NCI-H146 treated with DMSO at 0.1 percent for 48 hours (cell line): ENCODE measurements at regions not wholly inside any gene's neighbourhood (a gene's known extent, or its start where the extent isn't known, plus 50 kb on each side); places are given as distances from the start of the nearest gene placed in this dataset.
A peak's percentile ranks its signal among the peaks of the same experiment; 100 is the strongest.
"Not testable (repeated sequence)": the region's sequence is repeated elsewhere in the genome, so short reads cannot be mapped to it uniquely, and the experiment has no call there.

ENCODE experiments used
- DNase-seq: peaks from one replicate; lab custom pipeline; 2025; ENCODE audit not compliant: unreplicated experiment; lab: John Stamatoyannopoulos, UW

DNA sequence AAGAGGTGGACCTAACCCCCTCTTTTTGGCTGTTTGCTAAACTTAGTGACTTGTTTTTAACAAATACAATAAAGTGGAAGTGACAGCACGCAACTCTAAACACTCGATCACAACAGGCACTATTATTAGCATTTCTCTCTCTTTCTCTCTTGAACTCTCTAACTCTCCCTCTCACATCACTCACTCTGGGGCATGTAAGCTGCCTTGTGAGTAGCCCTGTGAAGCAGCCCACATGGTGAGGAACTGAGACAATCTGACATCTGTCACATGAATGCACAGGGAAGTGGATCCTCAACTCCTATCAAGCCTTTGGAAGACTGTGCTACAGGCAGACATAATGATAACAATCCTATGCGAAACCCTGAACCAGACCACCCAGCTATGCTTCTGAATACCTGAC is 609.0 kb upstream of the CNTN5 start:
- no peak for DNase-seq

- no peak for DNase-seq
Observed at GRCh38 chr11:98417256-98417755, 603.4 kb upstream of the CNTN5 start.

GRCh38 chr11:98423933-98424332 is 596.8 kb upstream of the CNTN5 start:
- no peak for DNase-seq

DNA sequence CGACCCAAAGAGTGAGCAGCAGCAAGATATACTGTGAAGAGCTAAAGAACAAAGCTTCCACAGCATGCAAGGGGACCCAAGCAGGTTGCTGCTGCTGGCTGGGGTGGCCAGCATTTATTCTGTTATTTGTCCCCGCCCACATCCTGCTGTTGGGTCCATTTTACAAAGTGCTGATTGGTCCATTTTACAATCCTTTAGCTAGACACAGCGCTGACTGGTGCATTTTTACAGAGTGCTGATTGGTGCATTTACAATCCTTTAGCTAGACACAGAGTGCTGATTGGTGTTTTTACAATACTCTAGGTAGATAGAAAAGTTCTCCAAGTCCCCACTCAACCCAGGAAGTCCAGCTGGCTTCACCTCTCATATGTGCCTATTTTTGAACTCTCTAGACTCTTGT is 596.0 kb upstream of the CNTN5 start:
- DNase-seq: not testable (repeated sequence)

GRCh38 chr11:98431463-98432359 is 589.0 kb upstream of the CNTN5 start:
- DNase-seq: no peak

- no peak for DNase-seq
Observed at GRCh38 chr11:98434296-98434695, 586.5 kb upstream of the CNTN5 start.

- DNase-seq: no peak
Observed at GRCh38 chr11:98453378-98453777, 567.4 kb upstream of the CNTN5 start.

GRCh38 chr11:98455500-98456307 is 565.0 kb upstream of the CNTN5 start:
- no peak for DNase-seq

- no peak for DNase-seq
Observed at GRCh38 chr11:98456308-98456680, 564.5 kb upstream of the CNTN5 start.

- DNase-seq: no peak
Observed at GRCh38 chr11:98495016-98495415, 525.7 kb upstream of the CNTN5 start.

DNA sequence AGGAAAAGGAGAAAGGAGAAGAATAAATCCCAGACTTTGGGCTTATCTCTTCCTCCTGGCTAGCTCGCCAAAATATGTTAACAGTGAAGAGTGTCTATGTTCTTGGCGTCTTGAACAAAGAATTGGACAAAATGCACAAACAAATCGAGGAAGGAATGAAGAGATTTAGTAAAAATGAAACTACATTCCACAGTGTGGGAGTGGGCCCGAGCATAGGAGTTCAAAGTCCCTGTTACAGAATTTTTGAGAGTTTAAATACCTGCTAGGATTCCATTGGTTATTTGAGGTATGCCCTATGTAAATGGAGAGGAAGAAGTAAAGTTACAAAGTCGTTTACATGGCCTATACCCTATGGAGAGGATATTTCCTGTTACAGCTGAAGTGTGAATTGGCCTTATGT is 525.1 kb upstream of the CNTN5 start:
- no peak for DNase-seq

- no peak for DNase-seq
Observed at GRCh38 chr11:98507208-98507607, 513.5 kb upstream of the CNTN5 start.

DNA sequence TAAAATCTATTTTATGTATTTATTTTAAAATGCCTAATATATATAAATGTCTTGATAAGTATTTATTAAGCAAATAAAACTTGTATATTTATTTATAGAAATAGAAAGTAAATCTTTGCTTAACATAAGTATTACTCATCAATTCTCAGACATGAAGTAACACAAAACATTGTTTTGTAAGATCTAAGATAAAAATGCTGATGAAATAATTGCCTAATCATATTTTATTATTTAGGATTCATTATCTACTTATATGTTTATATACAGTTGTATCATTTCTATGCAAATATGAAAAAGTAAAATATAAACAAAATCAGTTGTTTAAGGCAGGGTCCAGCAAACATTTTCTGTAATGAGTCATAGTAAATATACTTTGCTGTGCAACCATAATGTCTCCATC is 507.8 kb upstream of the CNTN5 start:
- no peak for DNase-seq

DNA sequence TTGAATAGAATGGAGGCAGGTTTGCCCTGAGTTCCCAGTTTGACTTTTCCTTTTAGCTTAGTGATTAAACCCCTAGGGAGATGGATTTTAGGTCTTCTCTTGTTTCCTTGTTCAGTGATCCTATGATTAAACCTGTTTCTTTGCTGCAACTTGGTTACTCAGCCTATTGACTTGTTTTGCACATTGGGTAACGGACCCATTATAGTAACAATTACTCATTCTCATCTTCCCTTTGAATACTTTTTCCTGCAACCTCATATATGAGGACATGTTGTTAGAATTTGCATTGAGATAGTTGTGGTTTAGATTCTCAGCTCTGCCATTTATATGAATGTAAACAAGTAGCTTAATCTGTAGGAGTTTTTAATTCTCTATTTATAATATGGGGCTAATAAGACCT is 489.2 kb upstream of the CNTN5 start:
- no peak for DNase-seq

- DNase-seq: no peak
Observed at GRCh38 chr11:98536023-98536422, 484.7 kb upstream of the CNTN5 start.

DNA sequence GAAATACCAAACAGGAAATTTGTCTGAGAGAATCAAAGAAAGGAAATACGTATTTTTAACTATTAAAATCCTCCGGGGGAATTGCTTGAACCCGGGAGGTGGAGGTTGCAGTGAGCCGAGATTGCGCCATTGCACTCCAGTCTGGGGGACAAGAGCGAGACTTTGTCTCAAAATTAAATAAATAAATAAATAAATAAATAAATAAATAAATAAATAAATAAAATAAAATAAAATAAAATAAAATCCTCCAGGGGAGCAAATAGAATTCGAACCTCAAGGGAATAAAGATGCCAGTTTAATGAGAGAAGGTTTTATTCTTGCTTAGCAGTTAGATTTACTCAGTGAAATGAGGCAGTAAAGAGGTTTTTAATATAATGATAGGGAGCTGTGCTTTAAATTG is 482.4 kb upstream of the CNTN5 start:
- DNase-seq: not testable (repeated sequence)

DNA sequence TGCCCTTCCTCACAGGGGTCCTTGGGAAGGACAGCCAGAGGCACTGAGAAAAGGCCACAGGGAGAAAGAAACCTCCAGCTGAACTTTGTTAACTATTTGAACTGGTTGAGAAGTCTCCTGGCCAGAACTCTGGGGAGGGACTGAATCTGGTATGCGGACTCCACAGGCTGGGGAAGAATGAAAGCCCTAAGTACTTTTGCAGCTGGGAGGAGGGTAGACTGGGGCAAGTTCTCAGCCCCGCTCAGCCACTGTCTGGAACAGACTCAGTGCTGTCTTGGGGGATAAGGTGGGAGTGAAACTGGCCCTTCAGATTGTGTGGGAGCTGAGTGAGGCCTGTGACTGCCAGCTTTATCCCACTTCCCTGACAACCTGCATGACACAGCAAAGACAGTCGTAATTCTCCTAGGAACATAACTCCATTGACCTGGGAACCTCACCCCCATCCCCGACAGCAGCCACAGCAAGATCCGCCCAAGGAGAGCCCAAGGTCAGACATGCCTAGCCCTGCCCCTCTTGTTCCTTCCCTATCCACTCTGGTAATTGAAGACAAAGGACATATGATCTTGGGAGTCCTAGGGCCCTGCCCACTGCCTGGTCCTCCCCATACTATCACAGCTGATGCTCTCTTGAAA is 475.1 kb upstream of the CNTN5 start:
- no peak for DNase-seq

DNA sequence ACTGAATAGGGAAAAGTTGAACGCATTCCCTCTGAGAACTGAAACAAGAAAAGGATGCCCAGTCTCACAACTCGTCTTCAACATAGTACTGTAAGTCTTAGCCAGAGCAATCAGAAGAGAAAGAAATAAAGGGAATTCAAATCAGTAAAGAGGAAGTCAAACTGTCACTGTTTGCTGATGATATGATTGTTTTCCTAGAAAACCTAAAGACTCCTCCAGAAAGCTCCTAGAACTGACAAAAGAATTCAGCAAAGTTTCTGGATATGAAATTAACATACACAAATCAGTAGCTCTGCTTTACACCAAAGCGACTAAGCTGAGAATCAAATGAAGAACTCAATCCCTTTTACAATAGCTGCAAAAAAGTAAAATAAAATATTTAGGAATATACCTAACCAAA is 471.2 kb upstream of the CNTN5 start:
- no peak for DNase-seq

DNA sequence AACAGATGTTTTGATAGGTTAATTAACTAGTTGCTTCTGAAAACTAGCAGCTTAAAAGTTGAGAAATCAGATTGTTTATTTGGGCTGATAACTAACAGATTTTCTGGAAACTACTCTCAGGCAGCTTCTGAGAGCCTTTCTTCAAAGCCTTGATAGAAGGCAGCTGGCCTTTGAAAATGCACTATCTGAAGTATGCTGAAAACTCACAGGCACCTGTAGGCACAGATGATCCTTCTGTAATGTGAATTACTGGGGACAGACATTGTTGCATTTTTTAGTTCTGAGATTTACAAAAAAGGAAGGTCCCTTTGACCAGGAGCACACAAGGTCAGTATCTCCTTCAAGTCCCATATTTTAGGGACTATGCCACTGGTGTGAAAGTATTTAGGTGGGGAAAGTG is 460.8 kb upstream of the CNTN5 start:
- no peak for DNase-seq

DNA sequence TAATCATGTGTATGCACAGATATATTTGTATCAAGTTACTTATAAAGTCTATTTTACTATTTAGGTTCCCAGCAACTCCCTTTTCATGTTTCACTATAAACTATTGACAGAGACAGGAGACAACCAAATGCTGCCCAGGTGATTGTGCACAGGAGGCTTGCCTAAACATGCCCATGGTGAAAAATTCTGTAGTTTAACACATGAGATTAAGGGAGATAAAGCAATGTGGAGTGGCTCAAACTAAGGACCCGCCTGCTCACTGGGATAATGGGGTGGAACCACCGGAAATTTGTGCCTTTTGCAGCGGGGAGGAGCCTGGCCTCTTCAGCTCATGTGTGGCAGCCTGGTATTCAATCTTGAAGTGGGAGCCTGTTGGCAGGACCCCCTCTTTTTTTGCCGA is 459.5 kb upstream of the CNTN5 start:
- peak; percentile 3 for DNase-seq

- DNase-seq: no peak
Observed at GRCh38 chr11:98561877-98562395, 458.8 kb upstream of the CNTN5 start.
